OCI-LY7 (cell line): ENCODE measurements at regions not wholly inside any gene's neighbourhood (a gene's known extent, or its start where the extent isn't known, plus 50 kb on each side); places are given as distances from the start of the nearest gene placed in this dataset.

Experiments used
- BruUV-seq: library from RNA; stranded (reverse); fragments of 400-500 nt; replicated peaks from 2 replicates; lab custom pipeline; 2021; lab: Mats Ljungman, UMichigan
- CTCF ChIA-PET: fragments of 300-600 bp; sonication (Branson Sonifier 250); formaldehyde crosslinking; loops from one replicate; lab custom pipeline; 2022; ENCODE audit warnings: antibody characterized with exemption; ENCODE audit not compliant: unreplicated experiment; lab: Charles Lee
- POLR2A ChIA-PET: fragments of 300-600 bp; sonication (Branson Sonifier 250); formaldehyde crosslinking; loops from one replicate; lab custom pipeline; 2022; ENCODE audit warnings: antibody characterized with exemption; lab: Charles Lee
- DNase-seq: peaks from one replicate; pipeline ENCODE4 v3.0.0-alpha.2; 2015; ENCODE audit warnings: low spot score
- H2AFZ ChIP-seq: fragments of 200-600 bp; sonication (generic), shearing (Covaris generic); 2 replicates; pipeline ENCODE4 v1.6.1; 2014; ENCODE audit warnings: mild to moderate bottlenecking, antibody characterized with exemption, low read length, moderate library complexity
- H3K27ac ChIP-seq: fragments of 200-600 bp; sonication (generic); 2 replicates; pipeline ENCODE4 v1.5.1; 2014; ENCODE audit warnings: mixed run types, low read depth, mild to moderate bottlenecking, moderate library complexity, low read length, inconsistent platforms; ENCODE audit not compliant: poor library complexity, severe bottlenecking
- H3K36me3 ChIP-seq: fragments of 200-600 bp; sonication (generic); 2 replicates; pipeline ENCODE4 v1.6.1; 2014; ENCODE audit warnings: mild to moderate bottlenecking, antibody characterized with exemption, low read length, moderate library complexity, mixed read lengths; ENCODE audit not compliant: insufficient read depth
- H3K4me1 ChIP-seq: fragments of 200-600 bp; sonication (generic); 2 replicates; pipeline ENCODE4 v1.5.1; 2014; ENCODE audit warnings: mild to moderate bottlenecking, low read length; ENCODE audit not compliant: insufficient read depth, poor library complexity, severe bottlenecking
- H3K4me2 ChIP-seq: fragments of 200-600 bp; sonication (generic); 2 replicates; pipeline ENCODE4 v1.6.1; 2014; ENCODE audit warnings: mild to moderate bottlenecking, low read length
- H3K4me3 ChIP-seq: fragments of 200-600 bp; sonication (generic); 2 replicates; pipeline ENCODE4 v1.5.1; 2014; ENCODE audit warnings: mild to moderate bottlenecking, low read depth, low read length; ENCODE audit not compliant: poor library complexity, severe bottlenecking
- H3K79me2 ChIP-seq: fragments of 200-600 bp; sonication (generic); 2 replicates; pipeline ENCODE4 v1.6.1; 2016; ENCODE audit warnings: low read depth, mild to moderate bottlenecking, low read length, moderate library complexity, mixed read lengths; ENCODE audit not compliant: insufficient read depth
- H3K9me2 ChIP-seq: fragments of 200-600 bp; sonication (generic); 2 replicates; pipeline ENCODE4 v1.6.1; 2016; ENCODE audit warnings: mild to moderate bottlenecking, low read length, mixed read lengths; ENCODE audit not compliant: insufficient read depth
- H3K9me3 ChIP-seq: fragments of 200-600 bp; sonication (generic); 2 replicates; pipeline ENCODE4 v1.6.1; 2014; ENCODE audit warnings: mild to moderate bottlenecking, mixed run types, low read length, mixed read lengths
- H4K20me1 ChIP-seq: fragments of 200-600 bp; sonication (generic); 2 replicates; pipeline ENCODE4 v1.6.1; 2014; ENCODE audit warnings: mild to moderate bottlenecking, antibody characterized with exemption, low read length, moderate library complexity, mixed read lengths; ENCODE audit not compliant: insufficient read depth
- EZH2phosphoT487 ChIP-seq: fragments of 200-600 bp; sonication (generic); IDR thresholded peaks from 2 replicates; pipeline ENCODE4 v1.6.1; 2018; ENCODE audit warnings: low read depth, borderline replicate concordance, mild to moderate bottlenecking, mixed run types, antibody characterized with exemption, low read length, moderate library complexity, mixed read lengths
- intact Hi-C: fragments of 100-400 bp; cut with micrococcal nuclease; formaldehyde crosslinking; loops from one replicate; pipeline ENCODE4 v1.10.0; 2022; ENCODE audit not compliant: unreplicated experiment
- TF ChIP-seq, protein P1 (sequence below): fragments of 200-600 bp; sonication (generic); conservative IDR thresholded peaks from 2 replicates; pipeline ENCODE4 v1.5.1; 2014; ENCODE audit warnings: mild to moderate bottlenecking, antibody characterized with exemption, low read length, moderate library complexity, mixed read lengths

DNA sequence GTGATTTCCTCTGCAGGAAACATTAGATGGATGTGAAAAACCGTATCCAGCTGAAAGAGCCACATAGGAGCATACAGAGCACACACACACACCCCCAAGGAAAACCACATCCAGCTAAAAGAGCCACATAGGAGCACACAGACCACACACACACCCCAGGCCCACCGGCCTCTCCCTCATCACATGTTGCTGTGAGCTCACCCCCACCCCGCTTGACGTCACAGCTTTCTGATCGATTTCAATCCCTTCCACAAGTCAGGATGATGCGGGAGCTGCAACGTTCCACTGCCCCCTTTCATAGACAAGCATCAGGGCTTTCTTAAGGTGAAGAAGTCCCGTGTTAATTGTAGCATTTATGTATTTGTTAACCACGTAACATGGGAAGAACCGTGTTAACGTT lies 72.4 kb upstream of the SOX1 start:
- H3K9me3 ChIP-seq, result no peaks in the 10 kb centered on the region
- H2AFZ ChIP-seq, result no peak overlapping the region
- DNase-seq, result no peak
- no TSS peak for BruUV-seq
- no peaks in the 10 kb centered on the region for H3K9me2 ChIP-seq
- H3K4me1 ChIP-seq, result no peaks in the 10 kb centered on the region
- H3K4me2 ChIP-seq, result no peak overlapping the region
- H4K20me1 ChIP-seq, result no peaks in the 10 kb centered on the region
- no peak overlapping the region for H3K4me3 ChIP-seq
- TF ChIP-seq EZH2phosphoT487, result no peak
- TF ChIP-seq, protein P1, sequence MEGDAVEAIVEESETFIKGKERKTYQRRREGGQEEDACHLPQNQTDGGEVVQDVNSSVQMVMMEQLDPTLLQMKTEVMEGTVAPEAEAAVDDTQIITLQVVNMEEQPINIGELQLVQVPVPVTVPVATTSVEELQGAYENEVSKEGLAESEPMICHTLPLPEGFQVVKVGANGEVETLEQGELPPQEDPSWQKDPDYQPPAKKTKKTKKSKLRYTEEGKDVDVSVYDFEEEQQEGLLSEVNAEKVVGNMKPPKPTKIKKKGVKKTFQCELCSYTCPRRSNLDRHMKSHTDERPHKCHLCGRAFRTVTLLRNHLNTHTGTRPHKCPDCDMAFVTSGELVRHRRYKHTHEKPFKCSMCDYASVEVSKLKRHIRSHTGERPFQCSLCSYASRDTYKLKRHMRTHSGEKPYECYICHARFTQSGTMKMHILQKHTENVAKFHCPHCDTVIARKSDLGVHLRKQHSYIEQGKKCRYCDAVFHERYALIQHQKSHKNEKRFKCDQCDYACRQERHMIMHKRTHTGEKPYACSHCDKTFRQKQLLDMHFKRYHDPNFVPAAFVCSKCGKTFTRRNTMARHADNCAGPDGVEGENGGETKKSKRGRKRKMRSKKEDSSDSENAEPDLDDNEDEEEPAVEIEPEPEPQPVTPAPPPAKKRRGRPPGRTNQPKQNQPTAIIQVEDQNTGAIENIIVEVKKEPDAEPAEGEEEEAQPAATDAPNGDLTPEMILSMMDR, result no peak
- no peak overlapping the region for H3K27ac ChIP-seq
- no peaks in the 10 kb centered on the region for H3K36me3 ChIP-seq
- intact Hi-C loops, result no loop called here
- ChIA-PET CTCF (no interaction called here), POLR2A (no interaction called here)
- H3K79me2 ChIP-seq, result no peaks in the 10 kb centered on the region

DNA sequence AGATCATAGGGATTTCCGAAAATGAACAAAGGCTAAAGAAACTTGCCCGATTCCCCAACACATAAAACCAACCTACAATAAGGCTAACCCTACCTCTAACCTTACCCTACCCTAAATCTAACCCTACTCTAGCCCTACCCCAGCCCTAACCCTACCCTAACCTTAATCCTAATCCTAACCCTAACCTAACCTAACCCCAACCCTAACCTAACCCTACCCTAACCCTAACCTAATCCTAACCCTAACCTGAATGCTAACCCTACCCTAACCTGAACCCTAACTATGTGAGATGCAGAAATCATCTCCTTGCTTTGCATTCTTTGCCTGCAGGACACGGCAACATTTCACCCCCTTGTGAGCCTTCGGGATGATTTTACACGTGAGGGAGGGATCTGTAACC lies 67.6 kb upstream of the SOX1 start:
- Histone ChIP-seq H3K4me1 (no peaks in the 10 kb centered on the region), H4K20me1 (no peaks in the 10 kb centered on the region), H3K4me2 (no peak overlapping the region), H3K9me2 (no peaks in the 10 kb centered on the region), H3K79me2 (no peaks in the 10 kb centered on the region), H3K4me3 (no peak overlapping the region), H3K36me3 (no peaks in the 10 kb centered on the region), H2AFZ (no peak overlapping the region), H3K27ac (no peak overlapping the region), H3K9me3 (no peaks in the 10 kb centered on the region)
- POLR2A ChIA-PET, result no interaction called here
- no TSS peak for BruUV-seq
- intact Hi-C loops, result no loop called here
- CTCF ChIA-PET, result no interaction called here
- no peak for TF ChIP-seq EZH2phosphoT487
- TF ChIP-seq, protein P1, result no peak
- no peak for DNase-seq

DNA sequence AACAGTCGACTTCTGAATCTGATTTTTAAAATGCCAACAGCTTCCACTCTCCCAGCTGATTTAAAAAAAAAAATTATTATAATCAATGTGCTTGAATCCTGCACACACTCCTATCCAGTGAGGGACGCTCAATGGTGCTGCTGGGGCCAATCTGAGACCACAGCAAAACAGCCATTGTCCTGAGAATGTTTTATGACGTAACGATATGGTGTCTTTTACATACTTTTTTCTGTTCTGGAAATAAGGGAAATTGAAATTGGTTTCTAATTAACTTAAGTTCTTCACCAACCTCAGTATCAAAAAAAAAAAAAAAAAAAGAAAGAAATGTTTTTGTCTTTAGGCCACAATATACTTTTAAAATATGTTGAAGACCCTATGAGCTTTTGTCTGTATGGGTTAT lies 66.1 kb upstream of the SOX1 start:
- no peaks in the 10 kb centered on the region for H3K36me3 ChIP-seq
- no peaks in the 10 kb centered on the region for H3K9me3 ChIP-seq
- TF ChIP-seq, protein P1, result no peak
- H3K9me2 ChIP-seq, result no peaks in the 10 kb centered on the region
- H2AFZ ChIP-seq, result no peak overlapping the region
- no peaks in the 10 kb centered on the region for H3K79me2 ChIP-seq
- H3K4me2 ChIP-seq, result no peak overlapping the region
- no peaks in the 10 kb centered on the region for H3K4me1 ChIP-seq
- H3K4me3 ChIP-seq, result no peak overlapping the region
- DNase-seq, result no peak
- no peak overlapping the region for H3K27ac ChIP-seq
- intact Hi-C loops, result no loop called here
- POLR2A ChIA-PET, result interaction anchor here (0.7 kb wide), 1 partner anchor 23 kb away, joined by 3 read pairs; no protein-coding TSS in a partner anchor
- CTCF ChIA-PET, result no interaction called here
- BruUV-seq, result no TSS peak
- no peaks in the 10 kb centered on the region for H4K20me1 ChIP-seq
